NCI-H460 (cell line): ENCODE measurements at regions not wholly inside any gene's neighbourhood (a gene's known extent, or its start where the extent isn't known, plus 50 kb on each side); places are given as distances from the start of the nearest gene placed in this dataset.

Experiments used
- DNase-seq: peaks from one replicate; pipeline ENCODE4 v3.0.0-alpha.2; 2016; ENCODE audit warnings: low read depth; ENCODE audit errors: extremely low read depth
- small RNA-seq, 2 experiments: library from RNA; depleted of rRNA; stranded (forward); fragments of <200 nt; gene quantifications; one replicate each; pipeline ENCODE3, GENCODE V24; 2014

DNA sequence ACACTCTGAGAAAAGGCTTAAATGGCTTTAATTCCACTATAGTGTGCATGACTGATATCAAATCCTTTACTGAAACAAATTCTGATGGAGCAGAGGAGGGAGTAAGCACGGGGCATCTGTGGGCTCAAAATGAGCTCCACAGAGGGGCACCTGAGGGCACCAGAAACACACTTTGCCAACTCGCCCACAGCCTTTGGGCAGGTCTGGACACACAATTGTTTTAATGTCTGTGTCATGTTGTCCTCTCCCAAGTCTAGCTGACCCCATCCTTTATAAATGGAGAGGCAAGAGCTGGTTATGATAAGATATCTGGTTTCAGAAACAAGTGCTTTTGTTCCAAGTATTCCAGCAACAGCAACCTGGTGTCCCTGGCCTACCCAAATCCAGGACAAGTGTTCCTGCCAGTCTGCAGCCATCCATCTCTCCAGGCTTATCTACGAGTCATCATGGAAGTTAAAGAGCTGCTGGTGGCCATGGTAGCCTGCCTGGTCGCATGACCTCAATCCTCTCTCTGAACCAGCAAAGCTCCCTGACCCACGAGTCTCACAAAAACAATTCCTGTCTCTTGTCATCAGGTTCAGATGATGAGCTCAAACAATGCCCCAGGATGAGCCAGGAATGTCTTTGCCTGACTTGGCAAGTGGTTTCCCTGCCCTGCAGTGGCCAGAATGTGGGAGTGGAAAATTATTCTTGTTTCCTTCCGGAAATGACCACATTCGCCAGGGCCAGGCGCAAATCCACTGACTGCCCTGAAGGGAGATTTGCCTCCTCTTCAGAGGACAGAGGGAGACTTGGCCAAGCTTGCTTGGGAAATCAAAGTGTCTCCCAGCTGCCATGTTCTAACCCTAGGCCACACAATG, 64.4 kb upstream of the TPM1 start:
- DNase-seq = no peak

DNA sequence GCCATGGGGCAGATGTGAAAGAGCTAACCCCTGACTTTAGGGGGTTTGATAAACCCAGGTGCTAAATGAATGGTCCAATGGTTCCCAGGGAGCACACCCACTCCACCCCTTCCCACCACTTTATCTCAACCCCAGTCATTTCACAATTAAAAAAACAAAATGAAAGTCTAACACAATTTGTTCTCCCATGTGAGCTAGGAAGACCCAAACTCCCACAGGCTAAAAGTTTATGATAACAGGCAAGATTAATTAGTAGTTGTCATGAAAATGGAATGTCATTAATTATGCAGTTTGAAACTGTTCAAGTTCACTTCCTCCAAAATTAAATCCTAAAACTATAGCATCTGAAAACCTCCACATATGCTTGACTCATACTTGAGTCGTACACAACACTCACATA, 63.3 kb upstream of the TPM1 start:
- DNase-seq = no peak

DNA sequence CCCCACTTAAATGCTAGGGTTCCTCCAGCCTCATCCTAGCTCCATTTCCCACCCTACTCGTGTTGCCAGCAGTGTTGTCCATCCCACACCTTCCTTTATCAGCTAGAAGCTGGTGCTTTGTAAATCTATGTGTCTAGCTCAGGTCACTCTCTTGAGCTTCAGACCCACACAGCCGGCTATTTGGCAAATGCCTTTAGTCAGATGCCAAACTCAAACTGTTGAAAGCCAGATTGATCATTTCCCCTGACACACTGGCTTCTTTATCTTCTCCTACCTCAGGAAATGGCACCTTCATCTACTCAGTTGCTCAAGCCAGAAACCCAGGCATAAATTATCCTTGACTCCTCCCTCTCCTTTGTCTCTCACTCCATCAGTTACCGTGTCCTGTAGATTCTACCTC, 61.5 kb upstream of the TPM1 start:
- DNase-seq = no peak

DNA sequence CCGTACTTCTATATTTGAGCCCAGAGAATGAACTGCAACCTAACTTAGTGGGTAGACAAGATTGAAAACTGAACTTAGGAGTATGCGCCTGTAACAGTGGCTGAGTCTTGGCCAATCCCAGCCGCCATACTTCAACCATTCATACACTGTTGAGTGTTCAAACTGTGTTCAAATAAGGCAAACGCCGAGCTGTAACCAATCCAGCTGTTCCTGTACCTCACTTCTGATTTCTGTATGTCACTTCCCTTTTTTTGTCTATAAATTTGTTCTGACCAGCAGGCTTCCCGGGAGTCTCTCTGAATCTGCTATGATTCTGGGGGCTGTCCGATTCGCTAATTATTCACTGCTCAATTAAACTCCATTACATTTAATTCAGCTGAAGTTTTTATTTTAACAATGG, 58.6 kb upstream of the TPM1 start:
- DNase-seq = no peak

DNA sequence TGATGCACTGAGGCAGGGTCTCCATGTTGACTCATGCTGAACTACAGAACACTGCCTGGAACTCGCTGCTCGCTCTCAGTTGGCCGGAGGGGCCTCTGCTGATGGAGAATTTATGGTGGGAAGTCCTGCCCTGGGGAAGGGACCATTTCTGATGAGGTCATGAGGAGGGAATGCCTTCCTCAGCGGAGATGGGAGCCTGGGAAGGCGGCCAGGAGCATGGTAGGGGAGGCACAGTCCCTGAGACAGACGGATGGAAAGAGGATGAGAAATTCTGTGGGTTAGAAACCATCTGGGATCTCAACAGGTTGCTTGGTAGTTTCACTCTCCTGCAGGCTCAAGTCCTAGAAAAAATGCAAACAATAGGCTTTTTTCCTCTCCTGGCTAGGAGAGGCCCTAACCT, 56.8 kb upstream of the TPM1 start:
- DNase-seq = no peak

DNA sequence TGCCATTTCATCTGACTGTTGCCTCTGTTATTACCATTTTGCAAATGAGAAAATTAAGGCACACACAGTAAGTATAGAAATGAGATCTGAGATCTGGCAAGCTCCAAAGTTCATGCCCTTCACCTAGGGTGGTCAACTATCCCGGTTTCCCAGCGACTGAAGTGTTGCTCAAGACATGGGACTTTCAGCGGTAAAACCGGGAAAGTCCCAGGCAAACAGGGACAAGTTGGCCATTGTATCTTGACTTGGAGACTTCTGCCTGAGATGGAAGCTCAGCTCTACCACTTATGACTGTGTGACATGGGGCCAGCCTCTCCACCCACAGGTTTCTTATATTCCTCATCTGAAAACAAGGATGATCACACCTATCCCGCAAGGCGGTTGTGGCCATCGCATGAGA, 55.6 kb upstream of the TPM1 start:
- no peak for DNase-seq

DNA sequence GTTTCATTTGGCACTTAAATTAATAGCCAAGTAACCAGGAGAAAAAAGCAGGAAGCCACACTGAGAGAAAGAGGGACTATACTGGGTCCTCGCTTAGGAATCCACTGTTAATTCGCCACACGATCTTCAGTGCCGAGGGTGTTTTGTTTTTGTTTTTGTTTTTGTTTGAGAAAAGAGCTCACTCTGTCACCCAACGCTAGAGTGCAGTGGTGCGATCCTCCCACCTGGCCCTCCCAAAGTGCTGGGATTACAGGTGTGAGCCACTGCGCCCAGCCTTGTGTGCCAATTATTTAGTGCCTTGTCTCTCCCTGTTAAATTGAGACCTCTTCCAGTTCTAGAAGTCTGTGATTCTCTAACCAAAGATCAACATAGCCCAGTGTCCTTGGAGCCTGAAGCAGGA, 53.8 kb upstream of the TPM1 start:
- no peak for DNase-seq

DNA sequence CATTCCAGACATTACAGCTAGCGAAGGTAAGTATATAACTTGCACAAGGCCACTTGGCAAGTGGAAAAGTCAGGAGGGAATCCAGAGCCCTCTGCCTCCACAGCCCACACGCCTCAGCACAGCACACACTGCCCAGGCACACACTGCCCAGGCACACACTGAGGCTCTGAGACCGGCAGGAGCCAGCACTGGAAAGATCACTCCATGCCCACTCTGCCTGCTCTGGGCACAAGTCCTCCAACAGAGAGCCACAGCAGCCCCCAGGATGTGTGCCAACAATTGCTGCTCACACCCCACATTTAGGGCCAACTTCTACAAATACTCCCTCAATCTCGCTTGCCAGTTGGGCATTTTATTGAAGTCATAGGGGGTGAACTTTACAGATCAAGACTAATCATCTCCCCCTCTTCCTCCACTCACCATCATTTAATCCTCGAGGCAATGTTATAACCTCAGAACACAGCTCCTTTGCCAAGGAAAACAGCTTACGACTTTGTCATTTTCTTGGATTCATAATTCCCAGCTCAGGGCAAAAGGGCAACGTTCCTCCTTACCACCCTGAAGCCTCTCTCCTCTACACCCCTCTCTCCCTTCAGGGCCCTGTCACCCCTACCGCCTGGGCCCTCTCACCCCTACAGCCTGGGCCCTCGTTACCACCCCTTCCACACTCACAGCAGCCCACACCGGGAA, 53.0 kb upstream of the TPM1 start:
- DNase-seq = no peak

DNA sequence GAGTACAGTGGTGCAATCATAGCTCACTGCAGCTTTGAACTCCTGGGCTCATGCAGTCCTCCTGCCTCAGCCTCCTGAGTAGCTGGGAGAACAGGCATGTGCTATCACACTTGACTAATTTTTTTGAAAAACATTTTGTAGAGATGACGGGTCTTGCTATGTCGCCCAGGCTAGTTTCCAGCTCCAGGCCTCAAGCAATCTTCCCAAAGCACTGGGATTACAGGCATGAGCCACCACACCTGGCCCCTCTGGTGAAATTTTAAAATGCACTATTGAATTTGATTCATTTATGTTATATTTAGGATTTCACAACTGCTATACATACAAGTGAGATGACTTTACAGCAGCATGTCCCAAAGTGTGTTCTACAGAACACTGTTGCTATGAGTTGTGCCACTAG, 50.8 kb upstream of the TPM1 start:
- no peak for DNase-seq

DNA sequence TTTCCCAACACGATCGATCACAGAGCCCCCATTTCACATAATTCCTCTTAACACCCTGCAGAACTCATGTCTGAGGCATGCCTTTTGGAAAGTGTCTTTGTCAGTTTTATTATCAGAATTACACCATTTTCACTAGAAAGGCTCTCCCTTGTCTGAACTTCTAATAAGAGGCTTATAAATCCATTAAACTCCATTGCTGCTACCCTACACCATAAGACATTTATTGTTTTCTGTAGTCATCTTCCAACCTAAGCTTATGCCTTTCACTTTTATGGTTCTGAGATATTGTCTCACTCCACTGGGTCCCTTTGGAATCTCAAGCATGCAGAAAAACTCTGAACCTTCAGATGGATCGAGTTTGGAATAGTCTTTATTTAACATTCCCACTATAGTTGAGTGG, 50.2 kb upstream of the TPM1 start:
- no peak for DNase-seq

Small RNA genes lying in the stretch of these regions (small RNA-seq; reads per million reads assigned to genes)
- gene MIR190A (0.02 to 0.23 reads per million in 2 experiments), gene MIR6085 (0 reads per million in 2 experiments), gene MIR8067 (0 reads per million in 2 experiments), gene RF00017 (0 reads per million in 2 experiments)
